ENCODE measurements at regions not wholly inside any gene's neighbourhood (a gene's known extent, or its start where the extent isn't known, plus 50 kb on each side); places are given as distances from the start of the nearest gene placed in this dataset.

DNA sequence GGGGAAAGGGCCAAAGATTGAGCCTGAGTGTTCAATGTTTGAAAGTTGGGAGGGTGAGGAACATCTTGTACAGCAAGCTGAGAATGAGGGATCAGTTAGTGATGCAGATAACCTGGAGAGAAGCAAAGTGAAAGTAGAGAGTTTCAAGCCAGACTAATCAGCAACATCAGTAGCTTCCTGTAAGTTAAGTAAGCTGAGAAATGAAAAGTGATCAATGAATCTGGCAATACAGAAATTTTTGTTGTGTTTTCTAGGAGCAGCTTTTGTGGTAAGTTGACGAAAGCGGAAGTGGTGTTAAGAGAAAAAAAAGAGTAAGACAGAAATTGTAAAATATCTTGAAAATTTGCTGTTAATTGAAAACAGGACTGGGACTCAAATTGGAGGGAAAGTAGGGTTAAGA, 855.5 kb upstream of the MAP3K7 start:
- H3K27ac Mint-ChIP-seq, result no peak overlapping the region
- no peaks in the 10 kb centered on the region for H3K27me3 Mint-ChIP-seq (ENCODE audit: low read depth in 3 of 3)
- intact Hi-C loops (cut with micrococcal nuclease), result no loop called here
- Histone ChIP-seq H3K9me3 (replicated peaks in 1 of 2; ENCODE audit: control insufficient read depth in 1 of 2, insufficient read depth in 1 of 2, low read length in 2 of 2) (peaks cover 0 to 2% of the 10 kb centered on the region in 2 donors), H4K20me1 (ENCODE audit: insufficient read depth, low read length) (no peaks in the 10 kb centered on the region), H3K4me2 (replicated peaks; ENCODE audit: extremely low read depth, low read length, poor library complexity, severe bottlenecking) (no peak overlapping the region), H2AFZ (ENCODE audit: insufficient read depth, low read depth, low read length, poor library complexity, severe bottlenecking) (no peak overlapping the region), H3K79me2 (ENCODE audit: insufficient read depth, low read length) (no peaks in the 10 kb centered on the region), H3K27me3 (ENCODE audit: control insufficient read depth in 2 of 2, insufficient read depth in 2 of 2, low read length in 2 of 2) (no peaks in the 10 kb centered on the region), H3K4me3 (replicated peaks in 1 of 3; ENCODE audit: low read depth in 2 of 3, low read length in 3 of 3) (no peak overlapping the region), H3K4me1 (ENCODE audit: control insufficient read depth in 1 of 2, insufficient read depth in 2 of 2, low read length in 2 of 2) (no peaks in the 10 kb centered on the region), H3K36me3 (replicated peaks in 1 of 2; ENCODE audit: control insufficient read depth in 1 of 2, insufficient read depth in 2 of 2, low read length in 2 of 2) (no peaks in the 10 kb centered on the region), H3K9ac (ENCODE audit: insufficient read depth, low read length, poor library complexity, severe bottlenecking) (no peak overlapping the region), H3K27ac (ENCODE audit: low read depth in 1 of 2, low read length in 2 of 2) (no peak overlapping the region)
- no peaks in the 10 kb centered on the region for H3K4me1 Mint-ChIP-seq
- H3K4me3 Mint-ChIP-seq, result no peak overlapping the region
- 21% methylated on average over 2 of the region's 2 CpGs for WGBS (ENCODE audit: insufficient coverage)
- DNase-seq, result no peak
- H3K9me3 Mint-ChIP-seq, result peaks cover 0 to 3% (median 0%) of the 10 kb centered on the region in 7 donors
- TF ChIP-seq CTCF (IDR thresholded peaks at IDR 0.05), result no peak
- H3K36me3 Mint-ChIP-seq, result no peaks in the 10 kb centered on the region

DNA sequence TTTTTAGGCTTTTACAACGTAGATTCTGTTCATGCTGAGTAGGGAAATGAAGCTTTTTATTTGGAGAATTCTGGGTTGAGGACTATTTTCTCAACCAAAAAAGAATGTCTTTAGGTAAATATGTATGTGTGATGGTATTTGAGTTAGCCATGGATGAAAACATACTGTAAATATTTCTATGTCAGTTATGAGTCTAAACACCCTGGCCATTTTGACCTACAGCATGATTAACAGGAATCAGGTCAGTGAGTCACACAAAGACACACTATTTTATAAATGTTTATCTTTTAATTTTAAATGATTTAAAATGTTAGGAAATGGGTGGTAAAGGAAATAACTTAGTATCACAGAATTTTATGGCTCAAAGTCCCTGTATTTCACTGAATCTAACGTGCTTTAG, 851.7 kb upstream of the MAP3K7 start:
- H3K79me2 ChIP-seq (ENCODE audit: insufficient read depth, low read length), result no peaks in the 10 kb centered on the region
- no peak for DNase-seq
- no peaks in the 10 kb centered on the region for H3K36me3 Mint-ChIP-seq
- no peak overlapping the region for H3K4me3 ChIP-seq (replicated peaks in 1 of 3; ENCODE audit: low read depth in 2 of 3, low read length in 3 of 3)
- no peak overlapping the region for H2AFZ ChIP-seq (ENCODE audit: insufficient read depth, low read depth, low read length, poor library complexity, severe bottlenecking)
- WGBS (ENCODE audit: insufficient coverage), result 100% methylated on average over 1 of the region's 2 CpGs
- H3K27ac Mint-ChIP-seq, result no peak overlapping the region
- no peak overlapping the region for H3K4me2 ChIP-seq (replicated peaks; ENCODE audit: extremely low read depth, low read length, poor library complexity, severe bottlenecking)
- peaks cover 0 to 2% (median 0%) of the 10 kb centered on the region in 3 donors for H3K27me3 Mint-ChIP-seq (ENCODE audit: low read depth in 3 of 3)
- H3K9ac ChIP-seq (ENCODE audit: insufficient read depth, low read length, poor library complexity, severe bottlenecking), result no peak overlapping the region
- H4K20me1 ChIP-seq (ENCODE audit: insufficient read depth, low read length), result no peaks in the 10 kb centered on the region
- H3K27me3 ChIP-seq (ENCODE audit: control insufficient read depth in 2 of 2, insufficient read depth in 2 of 2, low read length in 2 of 2), result no peaks in the 10 kb centered on the region
- H3K9me3 ChIP-seq (replicated peaks in 1 of 2; ENCODE audit: control insufficient read depth in 1 of 2, insufficient read depth in 1 of 2, low read length in 2 of 2), result peaks cover 0 to 2% of the 10 kb centered on the region in 2 donors
- H3K27ac ChIP-seq (ENCODE audit: low read depth in 1 of 2, low read length in 2 of 2), result no peak overlapping the region
- no peaks in the 10 kb centered on the region for H3K4me1 Mint-ChIP-seq
- no peak for TF ChIP-seq CTCF (IDR thresholded peaks at IDR 0.05)
- intact Hi-C loops (cut with micrococcal nuclease), result no loop called here
- H3K9me3 Mint-ChIP-seq, result peaks cover 0 to 3% (median 0%) of the 10 kb centered on the region in 7 donors
- H3K36me3 ChIP-seq (replicated peaks in 1 of 2; ENCODE audit: control insufficient read depth in 1 of 2, insufficient read depth in 2 of 2, low read length in 2 of 2), result no peaks in the 10 kb centered on the region
- H3K4me3 Mint-ChIP-seq, result no peak overlapping the region
- no peaks in the 10 kb centered on the region for H3K4me1 ChIP-seq (ENCODE audit: control insufficient read depth in 1 of 2, insufficient read depth in 2 of 2, low read length in 2 of 2)
